GM20000 (cell line): ENCODE measurements at regions not wholly inside any gene's neighbourhood (a gene's known extent, or its start where the extent isn't known, plus 50 kb on each side); places are given as distances from the start of the nearest gene placed in this dataset.

Experiments used
- DNase-seq: peaks from one replicate; pipeline ENCODE4 v3.0.0; 2012; ENCODE audit warnings: low spot score
- TF ChIP-seq, protein P1 (sequence below): IDR thresholded peaks from 2 replicates; pipeline ENCODE4 v1.5.1; 2012; ENCODE audit warnings: mild to moderate bottlenecking, control low read depth; ENCODE audit errors: extremely low read depth, missing control alignments

DNA sequence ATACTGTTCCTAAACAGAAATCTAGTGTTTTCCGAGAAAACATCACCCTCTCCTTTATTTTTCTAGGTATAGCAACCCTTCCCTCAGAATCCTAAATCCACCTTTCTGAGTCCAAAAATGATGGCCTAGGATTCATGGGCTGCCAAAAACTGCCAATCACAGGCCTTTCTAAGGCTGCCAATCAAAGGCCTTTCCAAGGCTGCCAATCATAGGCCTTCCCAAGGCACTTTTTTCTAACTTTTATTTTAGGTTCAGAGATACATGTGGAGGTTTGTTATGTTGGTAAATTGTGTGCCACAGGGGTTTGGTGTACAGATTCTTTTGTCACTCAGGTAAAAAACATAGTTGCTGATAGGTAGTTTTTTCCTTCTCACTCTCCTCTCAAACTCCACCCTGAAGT is 673.7 kb downstream of the FAT4 start:
- TF ChIP-seq, protein P1, sequence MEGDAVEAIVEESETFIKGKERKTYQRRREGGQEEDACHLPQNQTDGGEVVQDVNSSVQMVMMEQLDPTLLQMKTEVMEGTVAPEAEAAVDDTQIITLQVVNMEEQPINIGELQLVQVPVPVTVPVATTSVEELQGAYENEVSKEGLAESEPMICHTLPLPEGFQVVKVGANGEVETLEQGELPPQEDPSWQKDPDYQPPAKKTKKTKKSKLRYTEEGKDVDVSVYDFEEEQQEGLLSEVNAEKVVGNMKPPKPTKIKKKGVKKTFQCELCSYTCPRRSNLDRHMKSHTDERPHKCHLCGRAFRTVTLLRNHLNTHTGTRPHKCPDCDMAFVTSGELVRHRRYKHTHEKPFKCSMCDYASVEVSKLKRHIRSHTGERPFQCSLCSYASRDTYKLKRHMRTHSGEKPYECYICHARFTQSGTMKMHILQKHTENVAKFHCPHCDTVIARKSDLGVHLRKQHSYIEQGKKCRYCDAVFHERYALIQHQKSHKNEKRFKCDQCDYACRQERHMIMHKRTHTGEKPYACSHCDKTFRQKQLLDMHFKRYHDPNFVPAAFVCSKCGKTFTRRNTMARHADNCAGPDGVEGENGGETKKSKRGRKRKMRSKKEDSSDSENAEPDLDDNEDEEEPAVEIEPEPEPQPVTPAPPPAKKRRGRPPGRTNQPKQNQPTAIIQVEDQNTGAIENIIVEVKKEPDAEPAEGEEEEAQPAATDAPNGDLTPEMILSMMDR: no peak
- DNase-seq: no peak

DNA sequence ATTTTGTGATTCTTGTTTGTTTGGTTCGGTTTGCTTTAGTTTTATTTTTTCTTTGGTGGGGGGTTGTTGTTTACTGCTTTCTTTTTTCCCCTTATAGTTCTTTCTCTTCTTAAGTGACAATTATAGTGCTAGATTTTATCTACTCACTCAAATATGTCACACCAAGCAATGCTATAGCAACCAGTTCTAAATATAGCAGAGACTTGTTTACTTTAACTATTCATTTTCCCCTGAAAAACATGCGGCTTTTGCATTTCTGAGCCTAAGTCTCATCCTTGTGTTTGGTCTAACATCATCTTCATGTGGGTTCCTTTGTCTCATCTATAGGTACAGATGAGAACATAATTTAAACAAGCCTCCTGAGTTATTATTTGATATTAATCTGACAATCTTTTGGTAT is 676.6 kb downstream of the FAT4 start:
- TF ChIP-seq, protein P1: no peak
- DNase-seq: no peak

DNA sequence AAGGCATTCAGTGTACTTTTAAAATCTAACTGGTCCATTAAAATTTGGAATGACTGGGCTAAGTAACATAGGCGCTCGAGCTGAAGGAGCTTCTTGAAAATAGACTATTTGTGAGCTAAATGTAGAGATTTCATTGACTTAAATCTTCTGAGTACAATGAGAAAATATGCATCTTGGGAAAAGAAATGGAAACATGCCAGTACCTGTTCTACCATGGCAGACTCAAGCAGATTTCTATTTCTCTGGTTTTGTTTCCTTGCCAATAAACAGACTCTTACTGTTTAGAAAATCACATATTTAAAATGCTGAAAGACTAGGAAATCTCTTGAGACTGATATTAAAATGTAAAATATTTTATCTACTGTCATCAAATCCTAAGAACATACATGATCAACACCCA is 678.1 kb downstream of the FAT4 start:
- TF ChIP-seq, protein P1: no peak
- DNase-seq: no peak

DNA sequence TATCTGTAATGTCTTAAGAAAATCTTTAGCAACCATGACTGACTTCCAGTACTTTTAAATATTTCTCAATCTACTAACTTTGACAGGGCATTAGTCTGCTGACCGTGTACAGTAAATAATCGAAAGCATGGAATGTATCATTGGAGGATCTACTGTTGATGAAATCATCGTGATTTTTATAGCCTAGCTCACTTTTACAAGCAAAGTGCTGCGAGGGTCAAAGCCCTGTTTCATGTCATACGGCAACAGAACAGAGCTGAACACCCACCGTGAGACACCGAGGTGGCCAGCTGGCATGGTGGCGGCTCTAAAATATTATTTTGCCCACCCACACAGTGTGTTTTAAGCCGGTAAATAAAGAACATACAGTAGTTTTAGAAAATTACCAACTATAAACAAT is 679.3 kb downstream of the FAT4 start:
- TF ChIP-seq, protein P1: no peak
- no peak for DNase-seq

DNA sequence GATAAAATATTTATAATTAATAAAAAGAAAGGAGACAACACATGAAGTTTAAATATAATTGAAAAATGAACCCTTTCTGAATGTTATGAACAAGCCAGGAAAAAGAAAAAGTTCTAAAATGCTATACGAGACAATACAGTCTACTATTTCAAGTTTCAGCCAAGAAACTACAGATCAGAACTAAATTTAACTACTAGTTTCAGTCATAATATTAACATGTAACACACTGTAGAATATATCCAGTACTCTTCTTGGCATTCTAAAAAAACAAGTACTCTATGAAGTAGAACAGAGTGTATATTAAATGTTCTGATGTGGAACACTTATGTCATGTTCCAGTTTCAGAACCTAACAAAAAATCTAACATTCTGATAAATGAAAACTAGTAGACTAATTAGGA is 679.7 kb downstream of the FAT4 start:
- TF ChIP-seq, protein P1: no peak
- no peak for DNase-seq

DNA sequence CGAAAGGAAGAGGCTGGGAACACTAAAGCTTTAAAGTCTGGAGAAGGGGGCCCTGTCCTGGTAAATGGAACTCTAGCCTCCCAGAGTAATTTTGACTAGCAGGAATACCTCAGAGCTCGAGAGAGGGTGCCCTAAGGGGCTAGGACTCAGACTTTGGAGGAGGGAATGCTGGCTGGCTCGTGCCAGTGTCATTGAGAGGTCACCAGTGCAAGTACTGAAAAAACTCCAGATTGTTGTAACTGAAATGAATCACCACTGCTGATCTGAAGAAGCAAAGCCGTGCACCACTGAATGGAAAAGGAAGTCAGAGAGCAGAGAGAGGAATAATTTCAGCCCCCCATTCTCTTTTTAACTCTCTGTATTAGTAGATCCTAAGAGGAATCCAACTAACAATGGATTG is 690.2 kb downstream of the FAT4 start:
- no peak for DNase-seq
- TF ChIP-seq, protein P1: no peak

GRCh38 chr4:126007142-126007541 is 692.4 kb downstream of the FAT4 start:
- DNase-seq: no peak
- TF ChIP-seq, protein P1: no peak
